MM.1S (cell line): ENCODE measurements at regions not wholly inside any gene's neighbourhood (a gene's known extent, or its start where the extent isn't known, plus 50 kb on each side); places are given as distances from the start of the nearest gene placed in this dataset.

Experiments used
- CTCF ChIP-seq: fragments of 300-600 bp; sonication (generic); IDR thresholded peaks from 2 replicates; pipeline ENCODE4 v1.5.1; 2016; ENCODE audit warnings: antibody characterized with exemption, low read length, mixed read lengths
- EZH2phosphoT487 ChIP-seq: fragments of 300-600 bp; sonication (generic); IDR thresholded peaks from 2 replicates; pipeline ENCODE4 v1.6.1; 2018; ENCODE audit warnings: antibody characterized with exemption, low read length

- TF ChIP-seq CTCF: no peak
- no peak for TF ChIP-seq EZH2phosphoT487
These were observed 176.1 kb upstream of the CDIN1 start for GRCh38 chr15:36403351-36403750.
